ENCODE measurements at regions not wholly inside any gene's neighbourhood (a gene's known extent, or its start where the extent isn't known, plus 50 kb on each side); places are given as distances from the start of the nearest gene placed in this dataset.

DNA sequence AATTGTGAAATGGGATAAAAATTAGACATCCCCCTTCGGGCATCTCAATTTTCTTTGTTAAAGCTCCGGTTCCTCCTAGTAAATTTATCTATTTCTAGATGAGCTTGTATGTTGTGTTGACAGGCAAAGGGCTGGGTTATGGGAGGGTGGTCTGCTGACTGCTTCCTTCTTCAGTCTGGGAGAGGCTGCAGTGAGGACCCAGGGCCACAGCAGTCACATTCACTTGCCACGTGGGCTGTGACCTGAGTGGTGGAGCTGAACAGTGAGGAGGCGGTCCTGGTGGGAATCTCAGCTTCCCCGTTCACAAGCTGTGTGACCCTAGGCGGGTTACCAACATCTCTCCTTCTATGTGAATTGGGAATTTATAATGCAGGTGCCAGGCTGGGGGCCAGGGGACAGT is 57.5 kb upstream of the RXRA start:
- TF ChIP-seq, protein P1, sequence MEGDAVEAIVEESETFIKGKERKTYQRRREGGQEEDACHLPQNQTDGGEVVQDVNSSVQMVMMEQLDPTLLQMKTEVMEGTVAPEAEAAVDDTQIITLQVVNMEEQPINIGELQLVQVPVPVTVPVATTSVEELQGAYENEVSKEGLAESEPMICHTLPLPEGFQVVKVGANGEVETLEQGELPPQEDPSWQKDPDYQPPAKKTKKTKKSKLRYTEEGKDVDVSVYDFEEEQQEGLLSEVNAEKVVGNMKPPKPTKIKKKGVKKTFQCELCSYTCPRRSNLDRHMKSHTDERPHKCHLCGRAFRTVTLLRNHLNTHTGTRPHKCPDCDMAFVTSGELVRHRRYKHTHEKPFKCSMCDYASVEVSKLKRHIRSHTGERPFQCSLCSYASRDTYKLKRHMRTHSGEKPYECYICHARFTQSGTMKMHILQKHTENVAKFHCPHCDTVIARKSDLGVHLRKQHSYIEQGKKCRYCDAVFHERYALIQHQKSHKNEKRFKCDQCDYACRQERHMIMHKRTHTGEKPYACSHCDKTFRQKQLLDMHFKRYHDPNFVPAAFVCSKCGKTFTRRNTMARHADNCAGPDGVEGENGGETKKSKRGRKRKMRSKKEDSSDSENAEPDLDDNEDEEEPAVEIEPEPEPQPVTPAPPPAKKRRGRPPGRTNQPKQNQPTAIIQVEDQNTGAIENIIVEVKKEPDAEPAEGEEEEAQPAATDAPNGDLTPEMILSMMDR (IDR thresholded peaks at IDR 0.05), result no peak
- TF ChIP-seq EP300 (IDR thresholded peaks at IDR 0.05), result no peak
